Astrocyte (in vitro differentiated cells and primary cell): ENCODE measurements at regions not wholly inside any gene's neighbourhood (a gene's known extent, or its start where the extent isn't known, plus 50 kb on each side); places are given as distances from the start of the nearest gene placed in this dataset.

Experiments
- CTCF ChIP-seq: IDR thresholded peaks from 2 replicates; pipeline ENCODE4 v1.5.1; 2011; ENCODE audit warnings: low read depth, mild to moderate bottlenecking, inconsistent platforms, low read length, moderate library complexity; ENCODE audit not compliant: insufficient read depth
- EZH2 ChIP-seq: IDR thresholded peaks from 2 replicates; pipeline ENCODE4 v1.6.1; 2012; ENCODE audit warnings: mild to moderate bottlenecking, low read length, inconsistent platforms; ENCODE audit not compliant: insufficient read depth

GRCh38 chr1:195763146-195763906 is 844.9 kb downstream of the KCNT2 start:
- TF ChIP-seq CTCF (no peak), EZH2 (no peak)
